Fibroblast of pulmonary artery (primary cell): ENCODE measurements at regions not wholly inside any gene's neighbourhood (a gene's known extent, or its start where the extent isn't known, plus 50 kb on each side); places are given as distances from the start of the nearest gene placed in this dataset.
A peak's percentile ranks its signal among the peaks of the same experiment; 100 is the strongest.

Experiments used
- DNase-seq: peaks from one replicate; pipeline ENCODE4 v3.0.0-alpha.2; 2010; ENCODE audit warnings: low read depth
- H3K4me3 ChIP-seq: replicated peaks from 2 replicates; pipeline ENCODE4 v1.5.1; 2011; ENCODE audit warnings: low read depth, mild to moderate bottlenecking, control low read depth, low read length, moderate library complexity
- TF ChIP-seq, protein P1 (sequence below): IDR thresholded peaks from 2 replicates; pipeline ENCODE4 v1.5.1; 2011; ENCODE audit warnings: mild to moderate bottlenecking, control low read depth, low read length, inconsistent platforms; ENCODE audit errors: missing control alignments

- TF ChIP-seq, protein P1, sequence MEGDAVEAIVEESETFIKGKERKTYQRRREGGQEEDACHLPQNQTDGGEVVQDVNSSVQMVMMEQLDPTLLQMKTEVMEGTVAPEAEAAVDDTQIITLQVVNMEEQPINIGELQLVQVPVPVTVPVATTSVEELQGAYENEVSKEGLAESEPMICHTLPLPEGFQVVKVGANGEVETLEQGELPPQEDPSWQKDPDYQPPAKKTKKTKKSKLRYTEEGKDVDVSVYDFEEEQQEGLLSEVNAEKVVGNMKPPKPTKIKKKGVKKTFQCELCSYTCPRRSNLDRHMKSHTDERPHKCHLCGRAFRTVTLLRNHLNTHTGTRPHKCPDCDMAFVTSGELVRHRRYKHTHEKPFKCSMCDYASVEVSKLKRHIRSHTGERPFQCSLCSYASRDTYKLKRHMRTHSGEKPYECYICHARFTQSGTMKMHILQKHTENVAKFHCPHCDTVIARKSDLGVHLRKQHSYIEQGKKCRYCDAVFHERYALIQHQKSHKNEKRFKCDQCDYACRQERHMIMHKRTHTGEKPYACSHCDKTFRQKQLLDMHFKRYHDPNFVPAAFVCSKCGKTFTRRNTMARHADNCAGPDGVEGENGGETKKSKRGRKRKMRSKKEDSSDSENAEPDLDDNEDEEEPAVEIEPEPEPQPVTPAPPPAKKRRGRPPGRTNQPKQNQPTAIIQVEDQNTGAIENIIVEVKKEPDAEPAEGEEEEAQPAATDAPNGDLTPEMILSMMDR: no peak
- no peak for DNase-seq
- H3K4me3 ChIP-seq: no peak overlapping the region
Observed at GRCh38 chr20:56956534-56956933, 309.9 kb downstream of the BMP7 start.

- no peak overlapping the region for H3K4me3 ChIP-seq
- DNase-seq: no peak
- TF ChIP-seq, protein P1: no peak
Observed at GRCh38 chr20:56957737-56958553, 308.5 kb downstream of the BMP7 start.

DNA sequence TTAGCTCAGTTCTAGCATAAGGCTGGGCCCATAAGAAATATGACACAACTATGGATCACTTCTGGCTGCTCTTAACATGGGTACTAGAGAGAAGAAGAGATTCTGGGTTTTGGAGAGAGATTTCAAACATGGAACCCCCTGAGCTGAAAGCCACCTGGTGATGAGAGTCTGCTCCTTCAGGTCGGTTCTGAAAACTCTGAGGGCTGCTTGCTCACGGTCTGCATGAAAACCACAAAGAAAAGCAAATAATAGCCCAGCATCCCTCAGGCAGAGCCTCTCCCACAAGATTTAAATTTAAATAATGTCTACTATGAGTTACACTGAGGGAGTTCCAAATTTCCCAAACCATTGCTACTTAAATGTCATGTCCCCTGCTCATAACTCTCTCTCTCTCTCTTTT is 301.5 kb downstream of the BMP7 start:
- DNase-seq: no peak
- TF ChIP-seq, protein P1: no peak

DNA sequence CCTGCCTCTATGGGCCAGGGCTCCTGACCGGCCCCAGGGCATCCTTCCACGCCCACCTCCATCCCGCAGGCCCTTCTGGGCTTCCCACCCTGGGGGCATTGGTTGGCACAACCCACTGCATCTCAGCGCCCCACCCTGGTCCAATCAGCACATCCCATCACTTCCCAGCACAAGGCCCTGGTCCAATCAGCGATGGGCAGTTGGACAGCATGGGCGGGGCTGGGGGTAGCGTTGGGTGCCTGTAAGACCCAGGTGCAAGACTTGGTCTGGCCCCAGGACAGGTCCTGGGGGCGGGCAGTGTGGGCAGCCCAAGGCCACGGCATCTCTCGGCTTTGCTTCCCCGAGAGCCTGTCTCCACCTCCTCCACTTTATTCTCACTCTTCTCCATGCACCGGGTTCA is 298.5 kb downstream of the BMP7 start:
- no peak for DNase-seq
- TF ChIP-seq, protein P1: no peak
- no peak overlapping the region for H3K4me3 ChIP-seq

More for the DNA sequence above, 301.5 kb downstream of the BMP7 start:
- H3K4me3 ChIP-seq: no peak overlapping the region

DNA sequence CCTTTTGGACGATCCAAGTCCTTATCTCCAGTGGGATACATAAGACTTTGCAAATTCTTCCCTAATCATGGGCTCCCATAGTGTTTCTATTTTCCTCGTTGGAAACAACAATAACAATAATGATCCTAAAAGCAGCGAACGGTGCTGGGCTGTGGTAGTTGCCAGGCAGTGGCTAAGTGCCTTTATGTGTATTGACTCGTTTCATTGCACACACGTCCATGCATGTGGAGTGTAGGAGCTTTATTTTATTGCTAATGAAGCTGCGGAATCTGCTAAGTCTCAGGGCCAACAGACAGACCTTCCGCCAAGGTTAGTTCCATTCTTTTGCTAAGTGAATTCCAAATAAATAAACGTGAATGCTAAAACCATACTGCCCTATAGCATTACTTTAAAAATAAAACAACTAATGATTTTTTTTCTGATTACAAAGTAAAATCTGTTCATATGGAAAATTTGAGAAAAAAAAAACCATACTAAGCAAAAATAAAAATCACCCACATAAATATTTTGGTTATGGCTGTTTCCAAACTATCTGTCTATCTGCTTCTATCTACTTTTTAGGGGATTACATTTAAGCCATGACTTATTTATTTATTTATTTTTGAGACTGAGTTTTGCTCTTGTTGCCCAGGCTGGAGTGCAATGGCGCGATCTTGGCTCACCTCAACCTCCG is 297.9 kb downstream of the BMP7 start:
- TF ChIP-seq, protein P1: no peak
- DNase-seq: no peak
- H3K4me3 ChIP-seq: no peak overlapping the region

GRCh38 chr20:56974499-56975250 is 291.8 kb downstream of the BMP7 start:
- peak; percentile 57 for DNase-seq
- no peak overlapping the region for H3K4me3 ChIP-seq
- TF ChIP-seq, protein P1: peak; percentile 73
